Cardiac fibroblast (primary cell): ENCODE measurements at regions not wholly inside any gene's neighbourhood (a gene's known extent, or its start where the extent isn't known, plus 50 kb on each side); places are given as distances from the start of the nearest gene placed in this dataset.

Experiments used
- DNase-seq, 2 donors: peaks; one replicate each; pipeline versions ENCODE4 v3.0.0 to v3.0.0-alpha.2; 2010; ENCODE audit warnings: low read depth in 2 of 2
- H3K4me3 ChIP-seq, 2 donors: replicated peaks in 1 of 2; 1 replicate in 1 of 2; 2 replicates in 1 of 2; pipeline ENCODE4 v1.5.1; 2011; ENCODE audit warnings: low read depth in 2 of 2, low read length in 2 of 2, mild to moderate bottlenecking in 2 of 2, moderate library complexity in 1 of 2
- TF ChIP-seq, protein P1 (sequence below): IDR thresholded peaks from one replicate; pipeline ENCODE4 v1.5.1; 2011; ENCODE audit warnings: low read depth, mild to moderate bottlenecking, low read length, inconsistent platforms

DNA sequence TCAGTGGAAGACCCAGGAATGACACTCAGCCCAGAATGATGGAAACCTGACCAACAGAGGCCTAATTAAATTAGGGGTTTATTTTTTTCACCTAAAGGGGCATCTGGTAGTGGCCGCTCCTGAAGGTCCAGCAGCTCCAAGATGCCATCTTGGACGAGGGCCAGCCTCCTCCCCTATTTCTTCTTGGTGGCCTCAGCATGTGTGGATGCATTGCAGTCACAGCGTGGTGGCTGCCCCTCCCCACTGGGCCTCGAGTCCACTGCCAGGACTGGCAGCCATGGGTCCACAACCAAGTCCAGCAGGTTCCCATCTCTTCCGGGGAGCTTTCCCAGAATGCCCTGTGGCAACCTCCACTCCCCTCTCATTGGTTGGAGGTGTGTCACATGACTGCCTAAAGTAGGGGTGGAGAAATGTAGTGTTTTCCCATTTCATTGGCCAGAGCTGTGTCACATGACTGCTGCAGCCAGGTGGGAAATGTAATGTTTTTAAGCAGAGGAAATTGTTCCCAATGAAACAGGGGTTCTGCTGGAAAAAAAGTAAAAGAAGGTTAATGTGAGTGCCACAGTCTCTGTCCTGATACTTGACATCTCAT lies 628.2 kb downstream of the PTPRU start:
- no peak overlapping the region for H3K4me3 ChIP-seq
- no peak for DNase-seq
- TF ChIP-seq, protein P1, sequence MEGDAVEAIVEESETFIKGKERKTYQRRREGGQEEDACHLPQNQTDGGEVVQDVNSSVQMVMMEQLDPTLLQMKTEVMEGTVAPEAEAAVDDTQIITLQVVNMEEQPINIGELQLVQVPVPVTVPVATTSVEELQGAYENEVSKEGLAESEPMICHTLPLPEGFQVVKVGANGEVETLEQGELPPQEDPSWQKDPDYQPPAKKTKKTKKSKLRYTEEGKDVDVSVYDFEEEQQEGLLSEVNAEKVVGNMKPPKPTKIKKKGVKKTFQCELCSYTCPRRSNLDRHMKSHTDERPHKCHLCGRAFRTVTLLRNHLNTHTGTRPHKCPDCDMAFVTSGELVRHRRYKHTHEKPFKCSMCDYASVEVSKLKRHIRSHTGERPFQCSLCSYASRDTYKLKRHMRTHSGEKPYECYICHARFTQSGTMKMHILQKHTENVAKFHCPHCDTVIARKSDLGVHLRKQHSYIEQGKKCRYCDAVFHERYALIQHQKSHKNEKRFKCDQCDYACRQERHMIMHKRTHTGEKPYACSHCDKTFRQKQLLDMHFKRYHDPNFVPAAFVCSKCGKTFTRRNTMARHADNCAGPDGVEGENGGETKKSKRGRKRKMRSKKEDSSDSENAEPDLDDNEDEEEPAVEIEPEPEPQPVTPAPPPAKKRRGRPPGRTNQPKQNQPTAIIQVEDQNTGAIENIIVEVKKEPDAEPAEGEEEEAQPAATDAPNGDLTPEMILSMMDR, result no peak

DNA sequence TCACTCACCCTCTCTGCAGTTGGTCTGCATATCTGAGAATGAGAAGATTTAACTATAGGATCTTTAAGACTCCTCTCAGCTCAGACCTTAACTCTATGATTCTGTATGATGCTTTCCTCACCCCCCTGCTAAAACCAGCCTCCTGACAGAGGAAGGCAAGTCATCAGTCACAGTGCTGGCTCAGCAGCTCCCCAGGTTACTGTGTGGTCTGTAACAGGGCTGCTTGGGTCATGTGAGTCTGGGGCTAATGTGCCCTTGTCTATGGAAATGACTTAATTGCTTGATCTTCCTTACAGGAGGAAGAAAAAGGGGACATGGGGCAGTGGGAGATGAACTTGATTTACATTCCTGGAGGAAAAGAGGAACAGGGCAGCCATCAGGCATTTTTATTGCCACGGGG lies 625.6 kb downstream of the PTPRU start:
- TF ChIP-seq, protein P1, result no peak
- no peak overlapping the region for H3K4me3 ChIP-seq
- DNase-seq, result no peak

GRCh38 chr1:29861446-29861845 lies 625.1 kb downstream of the PTPRU start:
- TF ChIP-seq, protein P1, result no peak
- H3K4me3 ChIP-seq, result no peak overlapping the region
- DNase-seq, result no peak

- TF ChIP-seq, protein P1, result no peak
- no peak overlapping the region for H3K4me3 ChIP-seq
- no peak for DNase-seq
These were observed 624.4 kb downstream of the PTPRU start for GRCh38 chr1:29860681-29861080.

GRCh38 chr1:29860056-29860455 lies 623.7 kb downstream of the PTPRU start:
- DNase-seq, result no peak
- TF ChIP-seq, protein P1, result no peak
- H3K4me3 ChIP-seq, result no peak overlapping the region

DNA sequence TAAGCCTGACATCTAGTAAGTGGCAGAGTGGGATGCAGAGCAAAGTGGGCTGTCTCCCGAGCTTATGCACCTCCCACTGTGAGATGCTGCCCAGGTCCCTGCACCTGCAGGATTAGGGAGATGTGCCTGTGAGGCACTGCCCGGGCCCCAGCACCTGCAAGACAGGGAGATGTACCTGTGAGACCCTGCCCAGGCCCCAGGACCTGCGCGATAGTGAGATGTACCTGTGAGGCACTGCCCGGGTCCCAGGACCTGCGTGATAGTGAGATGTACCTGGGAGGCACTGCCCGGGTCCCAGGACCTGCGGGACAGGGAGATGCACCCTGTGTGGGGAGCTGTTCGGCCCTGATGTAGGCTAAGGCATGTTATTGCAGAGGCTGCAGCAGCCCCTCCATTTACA lies 622.8 kb downstream of the PTPRU start:
- DNase-seq, result no peak
- TF ChIP-seq, protein P1, result no peak
- H3K4me3 ChIP-seq, result no peak overlapping the region

DNA sequence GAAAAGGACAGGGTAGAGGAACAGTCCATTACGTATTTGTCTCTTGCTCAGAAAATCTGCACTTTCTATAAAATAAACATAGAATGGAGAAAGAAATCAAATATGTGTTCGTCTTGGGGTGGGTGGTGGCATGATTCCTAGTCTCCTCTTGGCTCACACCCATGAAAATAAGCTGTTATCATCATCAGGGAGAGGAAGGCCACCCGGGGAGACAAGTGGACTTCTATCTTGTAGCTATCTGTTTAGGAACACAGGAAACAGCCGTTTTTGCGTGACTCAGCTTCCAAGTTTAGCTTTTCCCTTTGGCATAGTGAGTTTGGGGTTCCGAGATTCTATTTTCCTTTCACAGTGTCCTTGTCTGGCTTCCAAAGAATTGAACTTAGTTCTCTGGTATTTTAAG lies 622.3 kb downstream of the PTPRU start:
- TF ChIP-seq, protein P1, result no peak
- no peak overlapping the region for H3K4me3 ChIP-seq
- DNase-seq, result no peak
